ENCODE measurements at regions not wholly inside any gene's neighbourhood (a gene's known extent, or its start where the extent isn't known, plus 50 kb on each side); places are given as distances from the start of the nearest gene placed in this dataset.

DNA sequence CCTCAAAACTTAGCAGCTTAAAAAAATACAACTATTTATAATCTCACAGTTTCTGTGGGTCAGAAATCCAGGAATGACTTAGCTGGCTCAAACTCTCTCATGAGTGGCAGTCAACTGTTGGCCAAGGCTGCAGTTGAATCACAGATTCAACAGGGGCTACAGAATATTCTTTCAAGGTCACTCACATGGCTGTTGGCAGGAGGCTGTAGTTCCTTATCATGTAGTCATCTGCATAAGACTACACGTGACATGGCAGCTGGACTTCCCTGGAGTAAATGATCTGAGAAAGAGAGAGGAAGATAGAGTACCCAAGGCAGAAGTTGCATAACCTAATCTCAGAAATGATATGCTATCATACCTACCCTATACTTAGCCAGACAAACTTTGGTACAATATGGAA is 75.2 kb upstream of the TSPAN2 start:
- TF ChIP-seq EZH2 (optimal IDR thresholded peaks at IDR 0.05; ENCODE audit: low read depth, low read length) (no peak), CTCF (IDR thresholded peaks at IDR 0.05; ENCODE audit: low read length) (no peak), EZH2phosphoT487 (IDR thresholded peaks at IDR 0.05; ENCODE audit: low read length) (no peak)
- no peak overlapping the region for H3K9ac ChIP-seq (ENCODE audit: low read length)

GRCh38 chr1:115160728-115161127 is 71.4 kb upstream of the TSPAN2 start:
- no peak for DNase-seq
- no peaks in the 10 kb centered on the region for H3K4me1 ChIP-seq (ENCODE audit: low read length)
- H3K9me2 ChIP-seq (replicated peaks; ENCODE audit: insufficient read depth, low read length) = no peaks in the 10 kb centered on the region
- no peak overlapping the region for H3K9ac ChIP-seq (ENCODE audit: low read length)
- no peaks in the 10 kb centered on the region for H3K9me3 ChIP-seq (replicated peaks; ENCODE audit: insufficient read depth, low read length)
- H3K36me3 ChIP-seq (replicated peaks; ENCODE audit: insufficient read depth, low read length) = no peaks in the 10 kb centered on the region
- TF ChIP-seq EZH2 (optimal IDR thresholded peaks at IDR 0.05; ENCODE audit: low read depth, low read length) (no peak), CTCF (IDR thresholded peaks at IDR 0.05; ENCODE audit: low read length) (no peak), EZH2phosphoT487 (IDR thresholded peaks at IDR 0.05; ENCODE audit: low read length) (no peak)
- H4K20me1 ChIP-seq (ENCODE audit: insufficient read depth, low read length) = no peaks in the 10 kb centered on the region
- H3K4me2 ChIP-seq (ENCODE audit: low read depth, low read length) = no peak overlapping the region
- H2AFZ ChIP-seq (ENCODE audit: low read length) = no peak overlapping the region
- no peaks in the 10 kb centered on the region for H3K79me2 ChIP-seq (ENCODE audit: low read length)
- no peaks in the 10 kb centered on the region for H3F3A ChIP-seq (ENCODE audit: insufficient read depth, low read length)
- no peak overlapping the region for H3K27ac ChIP-seq (ENCODE audit: low read length)
- H3K27me3 ChIP-seq (replicated peaks; ENCODE audit: insufficient read depth, low read length) = no peaks in the 10 kb centered on the region
- no peak overlapping the region for H3K4me3 ChIP-seq (ENCODE audit: low read length)

More for the DNA sequence above, 75.2 kb upstream of the TSPAN2 start:
- Histone ChIP-seq H3K9me2 (replicated peaks; ENCODE audit: insufficient read depth, low read length) (no peaks in the 10 kb centered on the region), H2AFZ (ENCODE audit: low read length) (no peak overlapping the region), H3K27me3 (replicated peaks; ENCODE audit: insufficient read depth, low read length) (no peaks in the 10 kb centered on the region), H3K4me1 (ENCODE audit: low read length) (no peaks in the 10 kb centered on the region), H3K9me3 (replicated peaks; ENCODE audit: insufficient read depth, low read length) (no peaks in the 10 kb centered on the region), H4K20me1 (ENCODE audit: insufficient read depth, low read length) (no peaks in the 10 kb centered on the region), H3K36me3 (replicated peaks; ENCODE audit: insufficient read depth, low read length) (no peaks in the 10 kb centered on the region), H3K4me3 (ENCODE audit: low read length) (no peak overlapping the region), H3F3A (ENCODE audit: insufficient read depth, low read length) (no peaks in the 10 kb centered on the region), H3K27ac (ENCODE audit: low read length) (no peak overlapping the region), H3K79me2 (ENCODE audit: low read length) (no peaks in the 10 kb centered on the region), H3K4me2 (ENCODE audit: low read depth, low read length) (no peak overlapping the region)
- no peak for DNase-seq

DNA sequence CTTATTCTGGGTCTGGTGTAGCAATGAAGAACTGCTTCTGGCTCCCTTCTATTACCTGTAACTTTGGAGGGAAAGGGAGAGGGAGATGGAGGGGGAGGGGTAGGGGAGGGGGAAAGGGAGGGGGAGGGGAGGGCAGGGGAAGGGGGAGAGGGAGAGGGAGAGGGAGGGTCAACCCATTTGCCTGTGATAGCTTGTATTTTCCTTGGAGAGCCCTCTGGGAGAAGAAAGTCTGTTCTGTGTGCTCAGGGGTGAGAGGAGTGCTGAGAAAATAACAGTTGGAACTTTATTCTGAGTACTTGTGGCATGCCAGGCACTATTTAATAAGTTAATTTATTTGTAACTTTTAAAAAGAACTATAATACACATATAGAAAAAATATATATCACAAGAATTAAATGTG is 70.7 kb upstream of the TSPAN2 start:
- no peaks in the 10 kb centered on the region for H3K9me2 ChIP-seq (replicated peaks; ENCODE audit: insufficient read depth, low read length)
- no peaks in the 10 kb centered on the region for H3K36me3 ChIP-seq (replicated peaks; ENCODE audit: insufficient read depth, low read length)
- no peak for DNase-seq
- no peak overlapping the region for H3K9ac ChIP-seq (ENCODE audit: low read length)
- H2AFZ ChIP-seq (ENCODE audit: low read length) = no peak overlapping the region
- no peak overlapping the region for H3K27ac ChIP-seq (ENCODE audit: low read length)
- TF ChIP-seq EZH2 (optimal IDR thresholded peaks at IDR 0.05; ENCODE audit: low read depth, low read length) (no peak), EZH2phosphoT487 (IDR thresholded peaks at IDR 0.05; ENCODE audit: low read length) (no peak), CTCF (IDR thresholded peaks at IDR 0.05; ENCODE audit: low read length) (no peak)
- no peaks in the 10 kb centered on the region for H3F3A ChIP-seq (ENCODE audit: insufficient read depth, low read length)
- H3K79me2 ChIP-seq (ENCODE audit: low read length) = no peaks in the 10 kb centered on the region
- H3K4me2 ChIP-seq (ENCODE audit: low read depth, low read length) = no peak overlapping the region
- H3K4me3 ChIP-seq (ENCODE audit: low read length) = no peak overlapping the region
- H4K20me1 ChIP-seq (ENCODE audit: insufficient read depth, low read length) = no peaks in the 10 kb centered on the region
- H3K27me3 ChIP-seq (replicated peaks; ENCODE audit: insufficient read depth, low read length) = no peaks in the 10 kb centered on the region
- no peaks in the 10 kb centered on the region for H3K4me1 ChIP-seq (ENCODE audit: low read length)
- no peaks in the 10 kb centered on the region for H3K9me3 ChIP-seq (replicated peaks; ENCODE audit: insufficient read depth, low read length)

Data from MM.1S (cell line).